AML-193 (cell line): ENCODE measurements at regions not wholly inside any gene's neighbourhood (a gene's known extent, or its start where the extent isn't known, plus 50 kb on each side); places are given as distances from the start of the nearest gene placed in this dataset.
A peak's percentile ranks its signal among the peaks of the same experiment; 100 is the strongest.
"Not testable (repeated sequence)": the region's sequence is repeated elsewhere in the genome, so short reads cannot be mapped to it uniquely, and the experiment has no call there.

ENCODE experiments used
- DNase-seq, 2 experiments: peaks; one replicate each; lab custom pipeline; 2025; lab: John Stamatoyannopoulos, UW

DNA sequence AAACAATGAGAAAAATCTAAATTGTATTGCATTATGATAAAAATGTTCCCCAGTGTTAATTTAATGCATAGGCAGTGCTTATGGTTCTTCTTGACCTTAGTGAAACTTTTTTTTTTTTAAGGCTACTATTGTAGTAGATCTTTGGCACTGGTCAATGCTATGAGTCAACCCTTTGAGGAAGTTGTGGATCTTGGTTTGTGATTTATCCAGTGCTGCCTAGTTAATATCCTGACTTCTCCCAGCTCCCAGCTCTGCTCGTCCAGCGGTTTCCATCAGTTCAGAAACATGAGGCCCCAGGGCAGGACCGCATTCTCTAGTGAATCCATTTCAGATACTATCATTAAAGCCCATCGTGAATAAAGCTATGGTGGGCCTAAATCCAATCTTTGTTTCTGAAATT is 364.5 kb upstream of the JARID2 start:
- peak; percentile 70 to 83 for DNase-seq

DNA sequence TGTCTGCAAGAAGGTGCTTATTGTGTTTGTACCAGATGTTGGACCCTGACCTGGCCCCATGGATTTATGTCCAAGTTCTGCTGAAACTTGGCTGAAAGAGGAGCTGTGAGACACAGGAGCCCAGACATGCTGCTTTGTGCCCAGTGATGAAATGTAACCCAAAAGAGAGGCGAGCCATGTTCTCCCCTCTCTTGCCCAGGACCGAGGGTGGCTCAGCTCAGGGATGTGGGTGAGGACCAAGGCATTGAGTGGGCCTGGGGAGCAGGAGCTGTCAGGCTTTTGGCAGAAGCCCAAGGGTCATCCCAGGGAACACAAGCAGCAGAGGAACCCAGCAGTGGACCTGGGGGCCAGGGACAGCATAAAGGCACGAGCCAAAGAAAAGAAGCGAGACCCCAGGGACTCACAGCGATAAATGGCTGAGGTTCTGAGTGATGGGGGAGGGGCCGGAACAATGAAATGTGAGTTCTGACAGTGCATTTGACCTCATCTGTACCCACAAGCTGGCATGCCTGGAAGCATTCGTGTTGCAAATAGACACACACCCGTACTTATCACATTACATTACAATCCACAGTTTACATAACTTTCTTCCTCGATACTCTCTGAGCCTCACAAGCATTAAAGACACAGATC is 363.4 kb upstream of the JARID2 start:
- no peak for DNase-seq

DNA sequence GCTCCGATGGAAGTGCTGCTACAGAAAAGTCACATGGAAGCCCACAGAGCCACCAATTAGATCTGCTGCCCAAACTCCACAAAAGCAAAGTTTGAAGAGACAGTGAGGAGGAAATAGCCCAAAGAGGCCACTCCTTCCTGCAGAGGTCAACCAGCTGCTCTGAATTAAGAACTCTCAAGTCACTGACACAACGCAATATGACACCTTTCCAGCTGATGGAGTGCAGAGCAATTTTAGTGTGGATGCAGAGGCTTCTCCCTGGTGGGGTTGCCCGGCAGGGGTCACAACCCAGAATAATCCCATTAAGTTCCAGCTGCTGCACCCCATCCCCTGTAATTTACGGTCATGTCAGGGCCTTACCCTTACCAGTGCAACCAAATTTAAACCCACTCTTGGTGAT is 361.9 kb upstream of the JARID2 start:
- DNase-seq: peak; percentile 21 to 24

DNA sequence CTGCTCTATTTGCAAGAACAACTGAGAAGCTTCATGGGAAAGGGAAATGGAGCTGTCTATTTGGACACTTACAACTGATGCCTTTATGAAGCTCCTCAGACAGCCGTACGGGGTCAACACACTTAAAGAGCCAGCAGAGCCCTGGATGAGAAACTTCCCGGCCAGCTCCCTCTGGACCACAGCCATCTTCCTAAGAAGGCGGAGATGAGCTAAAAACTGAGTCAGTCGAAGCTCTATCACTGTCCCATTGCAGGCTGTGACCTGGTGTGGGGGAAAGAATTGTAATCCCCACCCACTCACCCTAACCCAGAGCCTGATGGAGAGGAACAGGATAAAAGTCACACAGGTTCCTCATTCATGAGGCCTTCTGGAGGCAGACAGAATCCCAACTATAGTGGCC is 360.4 kb upstream of the JARID2 start:
- no peak for DNase-seq

DNA sequence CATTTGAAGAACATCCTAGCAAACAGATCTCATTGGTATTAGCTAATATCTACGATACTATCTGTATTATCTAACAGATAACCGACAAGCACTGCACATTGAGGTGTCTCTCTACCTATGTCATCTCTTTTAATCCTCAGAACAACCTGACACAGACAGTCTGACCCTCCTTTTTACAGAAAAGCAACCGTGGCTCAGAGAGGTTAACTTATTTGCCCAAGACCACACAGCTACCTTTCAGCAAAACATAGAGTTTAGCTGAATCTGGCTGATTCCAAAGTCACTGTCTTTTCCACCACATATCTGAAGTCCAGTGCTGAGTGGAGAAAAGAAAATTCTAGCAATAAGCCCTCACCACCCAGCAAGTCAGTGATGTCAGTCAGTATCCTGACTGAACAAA is 358.7 kb upstream of the JARID2 start:
- no peak for DNase-seq

DNA sequence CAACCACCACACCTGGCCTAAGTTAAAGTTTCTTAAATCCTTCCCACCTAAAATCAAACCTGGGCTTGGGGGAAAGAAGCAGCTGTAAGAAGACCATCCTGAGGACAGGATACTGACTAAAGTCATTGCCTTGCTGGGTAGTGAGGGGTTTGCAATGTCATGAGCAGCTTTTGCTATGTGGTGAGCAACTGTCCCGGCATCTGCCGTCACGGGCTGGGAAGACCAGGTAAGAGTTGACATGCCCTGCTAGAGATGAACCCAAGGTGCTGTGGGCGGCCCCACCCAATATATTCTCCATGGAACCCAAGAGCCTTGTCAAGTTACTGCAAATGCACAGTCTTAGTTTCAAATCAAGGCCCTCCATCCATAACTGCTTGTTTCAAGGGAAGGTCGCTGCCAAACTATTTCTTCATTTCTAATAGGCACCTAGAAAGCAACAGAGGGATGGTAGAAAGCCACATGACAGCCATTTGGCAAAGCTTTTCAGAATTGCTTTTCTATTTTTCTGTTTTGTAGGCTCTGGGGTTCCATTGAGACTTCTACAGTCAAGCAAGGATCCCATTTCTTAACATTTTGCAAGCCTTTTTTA is 357.8 kb upstream of the JARID2 start:
- no peak for DNase-seq

GRCh38 chr6:14888575-14889000 is 357.3 kb upstream of the JARID2 start:
- peak in 1 of 2 experiments; percentile 29 for DNase-seq

- DNase-seq: no peak
These were observed 356.7 kb upstream of the JARID2 start for GRCh38 chr6:14889188-14889587.

- no peak for DNase-seq
These were observed 356.0 kb upstream of the JARID2 start for GRCh38 chr6:14889611-14890593.

- not testable (repeated sequence) for DNase-seq
These were observed 354.0 kb upstream of the JARID2 start for GRCh38 chr6:14891820-14892375.

DNA sequence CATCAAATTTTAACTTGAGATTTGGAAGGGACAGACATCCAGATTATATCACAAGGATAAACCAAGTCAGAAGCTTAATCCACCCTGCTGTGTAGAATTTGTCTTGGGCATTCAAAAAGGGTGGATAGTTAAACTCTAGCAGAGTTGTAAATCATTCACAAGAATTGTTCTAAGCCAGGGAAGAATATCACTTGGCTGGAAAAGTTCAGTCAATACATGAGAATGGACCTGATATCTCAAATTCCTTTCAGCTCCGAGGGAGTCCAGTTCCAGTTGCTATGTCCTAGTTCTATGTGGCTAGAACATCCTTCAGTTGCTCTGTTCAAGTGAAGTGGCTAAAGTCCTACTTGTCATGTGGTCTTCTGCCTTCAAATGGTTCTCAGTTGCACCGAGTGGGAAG is 351.8 kb upstream of the JARID2 start:
- DNase-seq: no peak

- DNase-seq: no peak
These were observed 349.4 kb upstream of the JARID2 start for GRCh38 chr6:14896475-14896874.

- peak; percentile 81 for DNase-seq
These were observed 348.0 kb upstream of the JARID2 start for GRCh38 chr6:14897831-14898230.

- DNase-seq: not testable (repeated sequence)
These were observed 346.4 kb upstream of the JARID2 start for GRCh38 chr6:14899441-14899840.

DNA sequence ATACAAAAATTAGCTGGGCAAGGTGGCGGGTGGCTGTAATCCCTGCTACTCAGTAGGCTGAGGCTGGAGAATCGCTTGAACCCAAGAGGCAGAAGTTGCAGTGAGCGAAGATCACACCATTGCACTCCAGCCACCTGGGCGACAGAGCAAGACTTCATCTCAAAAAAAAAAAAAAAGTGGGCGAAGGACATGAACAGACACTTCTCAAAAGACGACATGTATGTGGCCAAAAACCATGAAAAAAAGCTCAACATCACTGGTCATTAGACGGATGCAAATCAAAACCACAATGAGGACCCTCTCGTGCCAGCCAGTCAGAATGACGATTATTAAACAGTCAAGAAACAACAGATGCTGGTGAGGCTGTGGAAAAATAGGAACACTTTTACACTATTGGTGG is 344.9 kb upstream of the JARID2 start:
- no peak for DNase-seq

DNA sequence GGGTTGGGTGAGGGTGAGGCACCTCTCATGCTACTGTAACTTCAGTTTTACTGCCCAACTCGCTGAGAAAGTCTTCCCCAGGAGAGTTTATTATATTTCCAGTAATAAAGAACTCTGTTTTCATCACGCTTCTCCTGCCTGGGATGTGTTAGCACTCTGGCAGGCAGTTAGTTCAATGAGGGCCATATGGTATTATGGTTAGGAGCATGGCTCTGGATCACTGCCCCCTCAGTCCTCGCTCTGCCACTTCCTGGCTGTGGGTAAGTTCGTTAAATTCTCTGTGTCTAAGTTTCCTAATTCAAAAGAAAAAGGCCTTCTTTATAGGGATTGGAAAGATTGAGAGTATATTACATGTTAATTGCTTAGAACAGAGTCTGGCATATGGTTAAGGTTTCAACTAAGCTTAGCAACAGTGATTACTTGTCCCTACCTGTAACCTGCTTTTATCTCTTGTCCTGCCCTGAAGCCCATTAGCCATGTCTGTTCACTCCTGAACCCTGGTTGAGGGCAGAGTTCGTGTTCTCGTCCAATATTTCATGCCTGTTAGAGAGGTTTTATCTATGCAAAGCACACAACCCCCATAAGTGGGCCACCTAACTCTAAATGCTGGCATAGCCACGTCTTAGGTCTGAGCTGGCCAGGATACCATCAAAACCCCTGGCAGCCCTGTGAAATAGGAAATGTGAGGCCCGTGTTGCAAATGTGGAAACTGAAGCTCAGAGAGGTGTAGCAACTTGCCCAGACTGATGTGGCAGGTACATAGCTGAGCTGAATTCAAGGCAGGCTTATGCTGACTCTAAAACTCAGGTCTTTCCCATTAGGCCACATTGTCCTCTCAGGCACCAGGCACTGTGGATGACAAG is 342.5 kb upstream of the JARID2 start:
- DNase-seq: peak; percentile 78 to 82

- DNase-seq: no peak
These were observed 340.7 kb upstream of the JARID2 start for GRCh38 chr6:14905201-14905600.

- no peak for DNase-seq
These were observed 339.2 kb upstream of the JARID2 start for GRCh38 chr6:14906621-14907020.

GRCh38 chr6:14910692-14911547 is 334.9 kb upstream of the JARID2 start:
- DNase-seq: peak; percentile 100

DNA sequence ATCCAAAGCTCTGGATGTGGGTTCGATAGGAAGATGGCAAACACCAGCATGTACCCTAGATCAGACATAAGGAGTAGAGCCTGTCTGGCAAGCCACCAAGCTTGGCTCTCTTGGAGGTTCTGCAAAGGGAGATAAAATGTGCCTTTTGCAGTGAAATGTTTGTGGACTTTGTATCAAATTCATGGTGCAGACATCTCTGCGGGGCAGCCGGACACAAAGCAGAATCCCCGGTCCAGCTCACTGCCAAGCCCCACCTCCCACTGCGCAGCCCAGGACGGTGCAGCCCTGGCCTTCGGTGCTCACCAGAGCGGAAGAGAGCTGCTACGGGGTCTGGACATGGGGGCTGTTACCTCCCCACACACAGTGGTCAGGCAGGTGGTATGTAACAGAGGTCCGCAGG is 333.6 kb upstream of the JARID2 start:
- no peak for DNase-seq

GRCh38 chr6:14912706-14913105 is 333.2 kb upstream of the JARID2 start:
- no peak for DNase-seq
